GM19035 (cell line): ENCODE measurements at regions not wholly inside any gene's neighbourhood (a gene's known extent, or its start where the extent isn't known, plus 50 kb on each side); places are given as distances from the start of the nearest gene placed in this dataset.
A peak's percentile ranks its signal among the peaks of the same experiment; 100 is the strongest.

Source experiments
- ATAC-seq: cut with Tn5 transposase; IDR thresholded peaks from one replicate; pipeline ENCODE4 v1.9.1; 2021; ENCODE audit not compliant: unreplicated experiment

GRCh38 chr1:169001353-169001752, 105.1 kb upstream of the ATP1B1 start:
- no peak for ATAC-seq

- no peak for ATAC-seq
These were observed 102.5 kb upstream of the ATP1B1 start for GRCh38 chr1:169003864-169004516.

- no peak for ATAC-seq
These were observed 100.7 kb upstream of the ATP1B1 start for GRCh38 chr1:169005776-169006175.

GRCh38 chr1:169009666-169010065, 96.8 kb upstream of the ATP1B1 start:
- peak; percentile 41 for ATAC-seq

- ATAC-seq, result peak; percentile 76
These were observed 94.1 kb upstream of the ATP1B1 start for GRCh38 chr1:169012416-169012815.

- no peak for ATAC-seq
These were observed 92.7 kb upstream of the ATP1B1 start for GRCh38 chr1:169013821-169014220.

- ATAC-seq, result no peak
These were observed 91.0 kb upstream of the ATP1B1 start for GRCh38 chr1:169015464-169015863.

GRCh38 chr1:169018751-169019150, 87.7 kb upstream of the ATP1B1 start:
- ATAC-seq, result no peak

- no peak for ATAC-seq
These were observed 87.0 kb upstream of the ATP1B1 start for GRCh38 chr1:169019419-169020058.

- no peak for ATAC-seq
These were observed 85.8 kb upstream of the ATP1B1 start for GRCh38 chr1:169020684-169021083.

- no peak for ATAC-seq
These were observed 83.8 kb upstream of the ATP1B1 start for GRCh38 chr1:169022648-169023047.

- no peak for ATAC-seq
These were observed 82.2 kb upstream of the ATP1B1 start for GRCh38 chr1:169024255-169024654.

GRCh38 chr1:169024800-169025271, 81.7 kb upstream of the ATP1B1 start:
- ATAC-seq, result peak; percentile 92

- ATAC-seq, result no peak
These were observed 81.1 kb upstream of the ATP1B1 start for GRCh38 chr1:169025412-169025811.

GRCh38 chr1:169027607-169028320, 78.7 kb upstream of the ATP1B1 start:
- no peak for ATAC-seq

- no peak for ATAC-seq
These were observed 74.8 kb upstream of the ATP1B1 start for GRCh38 chr1:169031566-169032224.

- no peak for ATAC-seq
These were observed 65.1 kb upstream of the ATP1B1 start for GRCh38 chr1:169041366-169041765.

- no peak for ATAC-seq
These were observed 64.1 kb upstream of the ATP1B1 start for GRCh38 chr1:169042377-169042776.

- ATAC-seq, result no peak
These were observed 62.7 kb upstream of the ATP1B1 start for GRCh38 chr1:169043823-169044222.

GRCh38 chr1:169044296-169044695, 62.2 kb upstream of the ATP1B1 start:
- ATAC-seq, result peak; percentile 94

- no peak for ATAC-seq
These were observed 61.5 kb upstream of the ATP1B1 start for GRCh38 chr1:169044971-169045370.

GRCh38 chr1:169046671-169047070, 59.8 kb upstream of the ATP1B1 start:
- ATAC-seq, result no peak
